Tibial artery (tissue), 4 donors: ENCODE measurements at regions not wholly inside any gene's neighbourhood (a gene's known extent, or its start where the extent isn't known, plus 50 kb on each side); places are given as distances from the start of the nearest gene placed in this dataset.

ENCODE experiments used
- DNase-seq, 2 donors: peaks; one replicate each; pipeline ENCODE4 v3.0.0-alpha.2; 2019
- H3K27ac ChIP-seq, 2 donors: fragments of 200-600 bp; sonication (generic) in 1 of 2; 1 replicate in 1 of 2; 2 replicates in 1 of 2; pipeline ENCODE4 v1.5.1; 2018 to 2019; ENCODE audit warnings: mild to moderate bottlenecking in 1 of 2
- H3K27me3 ChIP-seq, 2 donors: fragments of 200-600 bp; sonication (generic) in 1 of 2; one replicate each; pipeline versions ENCODE4 v1.5.1 to v1.6.0; 2016 to 2019
- H3K36me3 ChIP-seq, 3 donors: fragments of 200-600 bp; sonication (generic) in 2 of 3; one replicate each; pipeline ENCODE4 v1.5.1; 2016 to 2019; ENCODE audit warnings: mild to moderate bottlenecking in 2 of 3
- H3K4me1 ChIP-seq, 4 donors: fragments of 200-600 bp; sonication (generic) in 2 of 4; 1 replicate in 3 of 4; 2 replicates in 1 of 4; pipeline ENCODE4 v1.5.1; 2016 to 2019
- H3K4me3 ChIP-seq, 2 donors: fragments of 200-600 bp; sonication (generic) in 1 of 2; 1 replicate in 1 of 2; 2 replicates in 1 of 2; pipeline ENCODE4 v1.5.1; 2018 to 2019; ENCODE audit warnings: mild to moderate bottlenecking in 2 of 2
- H3K9me3 ChIP-seq, 3 donors: fragments of 200-600 bp; sonication (generic) in 1 of 3; one replicate each; pipeline ENCODE4 v1.5.1; 2016 to 2019
- CTCF ChIP-seq, 2 experiments: fragments of 200-600 bp in 1 of 2; fragments of 450-650 bp in 1 of 2; IDR thresholded peaks; one replicate each; pipeline ENCODE4 v1.5.1; 2017 to 2019; ENCODE audit warnings: antibody characterized with exemption in 2 of 2, mild to moderate bottlenecking in 1 of 2, moderate library complexity in 1 of 2
- intact Hi-C: fragments of 100-400 bp; cut with DNase I; formaldehyde crosslinking; loops from one replicate; pipeline ENCODE4 v1.15.0; 2023; ENCODE audit warnings: low total_unique reads

GRCh38 chr16:74219706-74220105 is 76.9 kb upstream of the PSMD7 start:
- H3K27me3 ChIP-seq, result no peaks in the 10 kb centered on the region
- no peak for DNase-seq
- no peaks in the 10 kb centered on the region for H3K9me3 ChIP-seq
- no peaks in the 10 kb centered on the region for H3K4me1 ChIP-seq
- intact Hi-C loops, result no loop called here
- H3K36me3 ChIP-seq, result no peaks in the 10 kb centered on the region
- TF ChIP-seq CTCF (IDR thresholded peaks at IDR 0.05), result no peak
- no peak overlapping the region for H3K4me3 ChIP-seq
- H3K27ac ChIP-seq, result no peak overlapping the region

- no peaks in the 10 kb centered on the region for H3K4me1 ChIP-seq
- no peak overlapping the region for H3K4me3 ChIP-seq
- H3K9me3 ChIP-seq, result no peaks in the 10 kb centered on the region
- no peaks in the 10 kb centered on the region for H3K36me3 ChIP-seq
- no peak for DNase-seq
- no peak overlapping the region for H3K27ac ChIP-seq
- TF ChIP-seq CTCF (IDR thresholded peaks at IDR 0.05), result no peak
- intact Hi-C loops, result no loop called here
- no peaks in the 10 kb centered on the region for H3K27me3 ChIP-seq
Measured at GRCh38 chr16:74218871-74219270, 77.7 kb upstream of the PSMD7 start.

- intact Hi-C loops, result no loop called here
- Histone ChIP-seq H3K4me1 (no peaks in the 10 kb centered on the region), H3K4me3 (no peak overlapping the region), H3K9me3 (no peaks in the 10 kb centered on the region), H3K27me3 (no peaks in the 10 kb centered on the region), H3K36me3 (no peaks in the 10 kb centered on the region), H3K27ac (no peak overlapping the region)
- DNase-seq, result no peak
- no peak for TF ChIP-seq CTCF (IDR thresholded peaks at IDR 0.05)
Measured at GRCh38 chr16:74216319-74216718, 80.3 kb upstream of the PSMD7 start.

- no peaks in the 10 kb centered on the region for H3K27me3 ChIP-seq
- TF ChIP-seq CTCF (IDR thresholded peaks at IDR 0.05), result no peak
- H3K4me3 ChIP-seq, result no peak overlapping the region
- no peaks in the 10 kb centered on the region for H3K36me3 ChIP-seq
- intact Hi-C loops, result no loop called here
- no peaks in the 10 kb centered on the region for H3K9me3 ChIP-seq
- H3K4me1 ChIP-seq, result no peaks in the 10 kb centered on the region
- H3K27ac ChIP-seq, result no peak overlapping the region
- DNase-seq, result no peak
Measured at GRCh38 chr16:74215249-74215648, 81.4 kb upstream of the PSMD7 start.

GRCh38 chr16:74213372-74213771 is 83.2 kb upstream of the PSMD7 start:
- intact Hi-C loops, result no loop called here
- Histone ChIP-seq H3K4me1 (no peaks in the 10 kb centered on the region), H3K4me3 (no peak overlapping the region), H3K36me3 (no peaks in the 10 kb centered on the region), H3K9me3 (no peaks in the 10 kb centered on the region), H3K27me3 (no peaks in the 10 kb centered on the region), H3K27ac (no peak overlapping the region)
- DNase-seq, result no peak
- no peak for TF ChIP-seq CTCF (IDR thresholded peaks at IDR 0.05)

- TF ChIP-seq CTCF (IDR thresholded peaks at IDR 0.05), result no peak
- no peaks in the 10 kb centered on the region for H3K4me1 ChIP-seq
- intact Hi-C loops, result no loop called here
- no peaks in the 10 kb centered on the region for H3K27me3 ChIP-seq
- H3K27ac ChIP-seq, result no peak overlapping the region
- no peak for DNase-seq
- H3K9me3 ChIP-seq, result no peaks in the 10 kb centered on the region
- no peak overlapping the region for H3K4me3 ChIP-seq
- H3K36me3 ChIP-seq, result no peaks in the 10 kb centered on the region
Measured at GRCh38 chr16:74210245-74210644, 86.4 kb upstream of the PSMD7 start.
